HG02798 (cell line): ENCODE measurements at regions not wholly inside any gene's neighbourhood (a gene's known extent, or its start where the extent isn't known, plus 50 kb on each side); places are given as distances from the start of the nearest gene placed in this dataset.

Experiments used
- ATAC-seq: cut with Tn5 transposase; IDR thresholded peaks from one replicate; pipeline ENCODE4 v1.9.1; 2021; ENCODE audit warnings: mild to moderate bottlenecking; ENCODE audit not compliant: unreplicated experiment, poor library complexity

DNA sequence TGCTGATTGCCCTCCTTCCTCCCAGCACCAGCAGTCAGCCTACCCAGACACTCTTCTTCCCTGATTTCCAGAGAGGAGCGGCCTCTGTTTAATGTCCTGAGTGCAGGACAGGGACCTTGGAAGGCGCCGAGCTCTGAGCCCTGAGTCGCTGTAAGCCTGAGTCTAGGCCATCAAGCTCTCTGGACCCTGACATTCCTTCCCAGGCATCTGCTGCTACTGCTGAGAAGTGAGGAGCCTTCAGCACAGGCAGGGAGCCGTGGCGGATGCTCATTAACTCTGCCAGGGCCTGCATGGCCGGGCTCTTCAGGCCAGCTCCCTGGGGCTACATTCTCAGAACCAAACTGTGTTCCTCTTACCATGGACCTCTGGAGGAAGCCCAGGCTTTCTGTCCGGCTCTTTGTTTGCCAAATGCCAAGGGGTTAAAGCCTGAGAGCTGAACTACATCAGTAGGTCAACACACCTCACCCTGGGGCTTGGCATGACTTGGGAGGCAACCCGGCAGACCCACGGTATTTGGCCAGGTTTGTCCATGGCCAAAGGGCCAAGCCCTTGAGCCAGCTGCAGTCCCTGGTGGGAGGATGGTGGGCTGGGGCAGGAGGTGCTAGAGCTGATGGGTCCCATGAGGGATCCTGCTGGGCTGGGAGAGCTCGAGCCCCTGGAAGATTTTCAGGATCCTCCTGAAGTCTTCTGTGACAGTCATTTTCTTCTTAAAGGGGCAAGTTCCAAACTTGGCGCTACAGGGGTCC, 721.4 kb downstream of the BRD1 start:
- no peak for ATAC-seq

DNA sequence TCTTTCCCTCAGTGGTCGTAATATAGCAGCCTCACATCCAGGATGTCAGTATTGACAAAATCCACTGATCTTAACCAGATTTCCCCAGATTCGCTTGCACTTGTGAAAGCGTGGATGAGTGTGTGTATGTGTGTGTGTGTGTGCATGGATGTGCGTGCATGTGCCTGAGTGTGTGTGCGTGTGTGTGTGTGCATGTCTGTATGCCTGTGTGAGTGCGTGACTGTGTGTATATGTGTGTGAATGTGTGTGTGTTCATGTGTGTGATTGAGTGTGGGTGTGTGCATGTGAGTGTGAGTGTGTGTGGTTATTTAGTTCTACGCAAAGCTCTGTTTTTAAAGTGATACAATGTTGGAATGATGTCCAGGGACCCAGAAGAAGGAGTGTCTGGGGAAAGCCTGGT, 723.2 kb downstream of the BRD1 start:
- no peak for ATAC-seq

DNA sequence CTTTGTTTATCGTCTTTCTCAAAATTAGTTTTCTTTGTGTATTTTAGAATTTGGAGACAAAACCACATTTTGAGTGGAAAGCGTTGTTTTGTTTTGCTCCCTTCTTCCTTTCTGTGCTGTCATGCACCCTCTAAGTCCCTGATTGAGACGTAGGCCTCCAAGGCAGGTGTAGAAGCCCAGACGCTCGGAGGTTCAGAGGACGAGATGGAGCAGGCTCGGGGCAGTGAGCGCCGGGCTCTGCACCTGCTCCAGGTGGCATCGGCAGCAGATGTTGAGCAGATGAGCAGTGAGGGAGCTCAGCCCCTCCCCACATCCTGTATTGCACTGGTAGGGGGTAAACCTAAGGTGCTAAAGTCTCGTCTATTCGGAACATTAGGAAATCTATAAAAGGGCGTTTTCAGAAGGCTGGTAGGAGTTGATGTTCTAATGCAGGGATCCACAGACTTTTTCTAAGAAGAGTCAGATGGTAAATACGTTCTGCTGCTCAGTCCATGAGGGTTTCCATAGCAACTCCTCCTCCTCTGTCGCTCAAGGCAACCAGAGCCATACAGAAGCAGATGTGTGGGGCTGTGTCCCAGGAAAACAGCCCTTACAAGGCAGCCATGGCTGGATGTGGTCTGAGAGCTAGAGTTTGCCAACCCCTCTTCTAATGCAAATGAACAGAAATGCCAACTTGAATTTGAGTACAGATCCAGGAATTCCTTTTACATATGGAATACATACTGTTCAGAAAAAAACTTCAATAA, 724.2 kb downstream of the BRD1 start:
- ATAC-seq, result no peak

DNA sequence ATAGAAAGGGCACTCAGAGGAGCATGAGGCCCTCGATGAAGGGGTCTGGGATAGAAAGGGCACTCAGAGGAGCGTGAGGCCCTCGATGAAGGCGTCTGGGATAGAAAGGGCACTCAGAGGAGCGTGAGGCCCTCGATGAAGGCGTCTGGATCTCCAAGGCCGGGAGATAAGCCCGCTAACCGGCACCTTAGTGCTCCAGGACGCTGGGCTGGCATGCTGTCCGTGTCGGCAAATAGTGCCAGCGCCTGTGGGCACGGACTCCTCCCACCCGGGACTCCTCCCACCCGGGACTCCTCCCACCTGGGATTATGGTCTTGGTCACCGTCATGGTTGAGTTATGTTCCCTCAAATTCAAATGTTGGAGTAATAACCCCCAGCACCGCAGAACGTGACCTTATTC, 725.3 kb downstream of the BRD1 start:
- no peak for ATAC-seq

DNA sequence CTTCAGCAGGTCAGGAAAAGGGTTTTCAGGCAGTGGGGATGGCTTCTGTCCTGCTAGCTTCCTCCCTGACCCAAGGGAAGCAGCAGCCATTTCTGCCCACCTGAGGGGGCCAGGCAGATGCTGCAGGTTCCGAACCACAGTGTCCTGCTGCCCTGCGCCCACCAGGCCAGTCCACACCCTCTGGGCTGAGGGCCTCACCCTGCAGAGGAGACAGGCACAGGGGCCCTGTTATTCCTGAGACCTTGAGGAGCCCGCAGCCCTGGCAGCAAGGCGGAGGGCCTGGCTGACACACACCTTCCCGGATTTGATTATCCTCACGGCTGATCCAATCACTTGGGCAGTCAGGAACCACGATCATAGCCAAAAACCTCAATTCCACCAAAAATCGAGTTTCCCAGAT, 725.8 kb downstream of the BRD1 start:
- no peak for ATAC-seq

DNA sequence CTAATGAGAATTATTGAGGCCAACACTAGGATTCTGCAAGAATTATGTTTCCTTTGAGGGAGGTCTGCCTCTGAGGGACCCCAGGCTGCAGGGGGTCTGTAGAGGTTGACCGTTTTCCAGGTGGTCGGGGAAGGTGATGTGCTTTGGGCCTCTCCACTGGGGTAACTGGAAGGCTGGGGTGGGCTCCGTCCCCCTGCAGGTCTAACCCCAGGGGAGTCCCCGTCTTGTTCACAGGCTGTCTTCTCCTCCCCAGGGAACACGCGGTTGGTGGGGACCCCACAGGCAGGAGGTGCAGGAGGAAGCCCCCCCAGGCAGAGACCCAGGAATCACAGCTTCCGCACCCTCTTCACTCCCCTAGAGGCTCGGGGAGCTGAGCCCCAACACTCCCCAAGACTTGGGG, 726.4 kb downstream of the BRD1 start:
- ATAC-seq, result no peak

DNA sequence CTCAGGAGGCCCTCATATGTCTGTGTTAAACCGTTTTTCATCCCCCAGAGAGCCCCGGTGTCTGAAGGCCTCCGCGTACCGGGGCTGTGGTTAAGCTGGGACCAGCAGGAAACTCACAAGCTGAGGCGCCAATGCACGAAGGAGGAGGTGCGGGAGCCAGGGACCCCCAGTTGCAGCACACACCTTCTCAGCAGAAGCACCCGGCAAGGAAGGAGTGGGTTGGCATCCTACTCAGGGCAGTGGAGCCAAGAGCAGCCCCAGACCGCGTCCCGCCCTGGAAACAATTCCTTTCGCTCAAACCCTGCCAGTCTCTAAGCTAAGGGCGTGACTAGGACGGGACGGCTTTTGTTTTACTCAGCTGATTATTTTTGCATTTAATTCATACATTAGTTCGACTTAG, 726.9 kb downstream of the BRD1 start:
- ATAC-seq, result no peak

DNA sequence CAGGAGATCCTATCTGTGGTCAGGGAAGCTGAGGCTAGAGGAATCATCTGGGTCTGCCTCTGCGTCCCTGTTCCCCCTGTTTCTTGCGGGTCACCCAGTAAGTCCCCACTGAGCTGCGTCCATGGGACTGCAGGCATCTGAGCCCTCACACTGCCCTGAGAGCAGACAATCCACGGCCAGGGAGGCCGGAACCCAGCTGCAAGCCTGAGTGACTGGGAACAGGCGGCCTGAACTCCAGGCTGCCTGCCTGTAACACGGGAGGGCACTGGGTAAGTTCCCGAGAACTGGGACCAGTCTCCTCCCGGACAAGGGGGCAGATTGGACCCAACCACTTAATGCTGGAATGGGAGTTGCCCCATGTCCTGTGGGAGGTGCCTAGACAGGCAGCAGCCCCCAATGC, 727.4 kb downstream of the BRD1 start:
- no peak for ATAC-seq

DNA sequence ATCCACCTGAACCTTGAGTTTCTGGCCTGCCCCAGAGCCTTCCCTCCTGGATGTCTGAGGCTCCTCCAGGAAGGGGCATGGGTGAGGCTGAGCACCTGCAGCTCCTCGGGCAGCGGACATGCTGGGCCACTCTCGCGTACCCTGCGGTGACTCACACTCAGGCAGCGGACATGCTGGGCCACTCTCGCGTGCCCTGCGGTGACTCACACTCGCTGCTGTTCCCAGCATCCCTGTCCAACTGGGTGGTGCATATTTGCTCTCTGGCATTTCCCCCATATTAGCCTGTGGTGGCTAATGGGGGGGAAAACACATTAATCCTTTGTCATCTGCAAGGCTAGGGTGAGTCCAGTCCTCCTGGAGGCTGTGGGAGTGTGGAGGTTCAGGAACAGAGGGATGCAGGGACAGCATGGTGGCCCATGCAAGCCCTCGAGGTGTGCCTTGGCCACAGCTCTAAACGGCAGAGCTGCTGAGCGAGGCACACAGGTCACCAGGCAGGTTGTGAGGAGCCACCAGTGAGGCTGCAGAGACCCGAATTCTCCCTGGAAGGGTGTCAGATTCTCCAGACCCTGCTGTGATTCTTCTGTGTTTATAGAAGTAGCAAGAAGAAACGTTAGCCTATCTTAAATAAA, 728.1 kb downstream of the BRD1 start:
- ATAC-seq, result no peak

DNA sequence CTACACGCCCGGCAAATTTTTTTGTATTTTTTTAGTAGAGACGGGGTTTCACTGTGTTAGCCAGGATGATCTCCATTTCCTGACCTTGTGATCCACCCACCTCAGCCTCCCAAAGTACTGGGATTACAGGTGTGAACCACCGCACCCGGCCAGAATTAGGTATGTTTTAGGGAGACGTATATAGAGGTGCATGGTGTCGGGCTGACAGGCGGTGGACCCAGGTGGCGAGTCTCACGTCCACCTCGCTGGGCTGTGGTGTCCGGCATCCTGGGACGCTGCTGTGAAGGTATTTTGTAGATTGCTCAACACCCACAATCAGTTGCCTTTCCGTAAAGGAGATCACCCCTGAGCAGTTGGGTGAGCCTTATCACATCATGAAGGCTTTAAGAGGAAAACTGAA, 728.6 kb downstream of the BRD1 start:
- no peak for ATAC-seq

DNA sequence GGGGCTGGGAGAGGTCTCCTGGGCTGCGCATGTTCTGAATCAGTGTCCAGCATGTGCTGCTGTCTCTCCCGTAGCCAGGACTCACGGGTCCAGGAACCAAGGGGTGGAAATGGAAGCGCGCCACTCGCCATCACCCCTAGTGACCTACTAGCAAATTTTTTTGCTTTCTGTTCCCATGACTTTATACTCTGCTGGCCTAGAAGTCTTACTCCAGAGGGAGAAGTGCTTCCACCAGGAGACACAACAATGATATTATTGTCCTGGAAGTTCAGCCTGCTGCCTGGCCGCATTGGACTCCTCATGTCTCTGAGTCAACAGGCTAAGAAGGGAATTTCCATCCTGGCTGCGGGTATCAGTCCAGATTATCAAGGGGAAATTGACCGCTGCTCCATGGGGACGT, 729.7 kb downstream of the BRD1 start:
- no peak for ATAC-seq

DNA sequence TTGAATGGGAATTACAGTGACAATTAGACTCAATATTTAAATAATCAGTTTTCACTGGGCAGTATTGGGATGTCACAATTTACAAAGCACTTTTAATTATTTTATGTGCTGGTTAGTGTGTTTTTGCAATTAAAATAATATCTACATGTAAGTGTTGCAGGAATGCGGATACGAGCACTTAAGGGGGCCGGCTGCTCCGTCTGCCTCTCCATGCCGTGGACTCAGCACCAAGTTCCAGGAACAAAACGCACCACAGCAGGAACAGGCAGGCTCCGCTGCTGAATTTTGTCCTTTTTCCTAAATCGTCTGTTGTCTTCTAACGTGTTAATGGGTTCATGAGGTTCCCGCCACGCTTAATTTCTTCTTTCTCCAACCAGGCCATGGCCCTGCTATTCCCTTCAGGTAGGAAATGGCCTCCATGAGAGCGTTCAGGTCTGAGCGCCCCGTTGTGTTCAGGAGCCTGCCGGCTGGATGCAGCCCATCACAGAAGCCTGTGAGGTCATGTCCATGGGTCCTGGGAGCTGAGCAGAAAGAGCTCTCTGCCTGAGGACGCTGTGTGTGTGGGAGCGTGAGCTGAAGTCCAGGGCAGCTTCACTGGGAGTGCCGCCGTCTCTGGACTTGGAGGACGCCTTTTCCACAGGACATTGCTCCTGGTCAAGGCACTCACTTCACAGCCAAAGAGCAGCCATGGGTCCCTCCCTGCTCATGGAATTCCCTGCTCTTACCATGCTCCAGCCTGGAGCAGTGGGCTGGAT, 730.3 kb downstream of the BRD1 start:
- ATAC-seq, result no peak

DNA sequence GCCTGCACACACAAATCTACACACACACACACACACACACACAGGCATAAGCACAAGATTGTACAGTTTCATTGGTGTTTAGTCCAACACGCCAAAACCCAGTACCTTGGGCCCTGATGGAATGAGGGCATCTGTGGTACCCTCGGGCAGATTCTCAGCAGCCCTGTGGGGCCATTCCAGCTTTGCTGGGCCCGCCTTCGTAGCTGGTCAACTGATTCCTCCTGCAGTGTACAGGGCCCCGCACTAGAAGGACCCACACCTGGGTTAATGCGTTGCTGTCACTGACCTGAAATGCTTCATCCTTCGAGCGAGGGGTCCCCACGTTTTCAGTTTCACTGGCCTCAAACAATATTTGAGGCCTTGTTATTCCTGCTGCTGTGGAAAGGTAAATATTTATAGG, 731.2 kb downstream of the BRD1 start:
- ATAC-seq, result no peak

DNA sequence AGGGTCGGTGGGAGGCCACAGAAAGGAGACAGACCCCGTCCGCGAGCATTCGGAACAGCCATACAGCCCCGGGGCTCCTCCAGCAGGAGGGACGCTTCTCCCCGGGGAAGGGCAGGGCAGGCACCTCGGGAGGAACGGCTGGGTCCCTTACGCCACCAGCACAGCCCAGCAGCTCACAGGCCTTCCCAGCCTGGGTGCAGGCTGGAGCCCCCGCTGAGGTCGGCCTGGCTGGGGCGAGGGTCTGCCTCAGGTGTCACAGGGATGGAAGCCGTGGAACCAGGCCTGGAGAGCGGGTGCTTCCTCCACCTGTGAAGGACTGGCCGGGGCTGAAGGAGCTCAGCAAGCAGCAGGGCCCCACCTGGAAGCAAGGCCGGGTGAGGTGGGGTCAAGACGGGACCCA, 732.3 kb downstream of the BRD1 start:
- ATAC-seq, result no peak

DNA sequence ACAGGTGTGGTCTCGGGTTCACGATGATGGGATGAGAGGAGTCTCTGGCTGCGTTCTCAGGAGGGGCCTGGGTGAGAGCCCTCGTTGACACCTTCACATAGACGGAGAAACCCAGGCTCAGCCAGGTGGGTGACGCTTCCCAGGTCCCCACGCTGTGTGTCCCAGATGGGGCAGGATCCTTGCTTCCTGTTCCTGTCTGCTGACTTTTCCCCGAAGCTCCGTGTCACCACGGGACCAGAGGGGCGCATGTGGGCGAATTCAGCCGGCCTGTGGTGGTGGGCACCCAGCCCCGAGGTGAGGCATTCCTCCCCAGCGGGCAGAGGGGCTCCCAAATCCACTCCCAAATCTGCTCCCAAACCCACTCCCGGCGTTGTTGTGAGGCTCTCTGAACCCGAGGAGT, 732.8 kb downstream of the BRD1 start:
- ATAC-seq, result no peak

DNA sequence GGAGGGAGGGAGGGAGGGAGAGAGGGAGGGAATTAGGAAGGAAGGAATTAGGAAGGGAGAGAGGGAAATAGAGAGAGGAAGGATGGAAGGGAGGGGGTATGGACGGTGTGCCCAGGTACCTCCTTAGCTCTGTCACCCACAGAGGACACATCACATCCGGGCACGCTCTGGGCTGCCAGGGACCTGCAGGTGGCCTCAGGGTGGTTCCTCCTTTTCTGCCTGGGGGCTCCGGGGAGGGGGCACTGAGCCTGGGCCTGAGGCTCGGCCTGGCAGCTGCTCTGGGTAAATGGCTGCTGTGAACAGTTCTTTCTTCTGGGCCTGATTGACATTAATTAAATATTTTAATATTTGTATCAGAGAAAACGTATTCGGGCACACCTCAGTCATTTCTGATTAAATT, 733.5 kb downstream of the BRD1 start:
- ATAC-seq, result no peak

DNA sequence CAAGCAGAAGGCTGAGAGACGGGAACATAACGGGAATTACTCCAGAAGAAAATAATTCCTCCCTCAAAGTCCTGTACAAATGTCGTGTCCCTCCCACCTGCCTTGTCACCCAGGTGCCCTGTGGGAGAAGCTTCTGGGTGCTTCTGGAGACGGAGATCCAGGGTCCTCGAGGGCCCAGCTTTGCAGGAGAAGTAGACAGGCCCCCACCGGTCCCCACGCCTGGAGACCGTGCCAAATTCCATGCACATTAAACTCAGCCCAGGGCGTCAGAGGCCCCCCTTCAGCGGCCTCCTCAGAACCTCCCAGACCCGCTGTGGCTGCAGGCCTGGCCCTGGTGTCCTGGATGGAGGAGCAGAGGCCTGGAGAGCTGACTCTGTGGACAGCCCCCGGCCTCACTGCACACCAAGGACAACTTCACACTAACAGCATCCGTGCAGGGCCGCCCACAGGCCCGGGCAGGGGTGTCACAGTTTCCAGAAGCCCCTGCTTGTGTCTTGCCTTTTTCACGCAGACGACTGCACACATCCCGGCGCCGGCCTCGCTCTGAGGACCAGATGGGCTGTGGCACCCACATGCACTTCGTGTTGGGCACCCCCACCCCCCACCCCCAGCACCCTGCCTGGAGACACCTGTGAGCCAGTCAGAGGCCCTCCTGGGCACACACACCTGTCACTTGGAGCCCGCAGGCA, 734.3 kb downstream of the BRD1 start:
- no peak for ATAC-seq

DNA sequence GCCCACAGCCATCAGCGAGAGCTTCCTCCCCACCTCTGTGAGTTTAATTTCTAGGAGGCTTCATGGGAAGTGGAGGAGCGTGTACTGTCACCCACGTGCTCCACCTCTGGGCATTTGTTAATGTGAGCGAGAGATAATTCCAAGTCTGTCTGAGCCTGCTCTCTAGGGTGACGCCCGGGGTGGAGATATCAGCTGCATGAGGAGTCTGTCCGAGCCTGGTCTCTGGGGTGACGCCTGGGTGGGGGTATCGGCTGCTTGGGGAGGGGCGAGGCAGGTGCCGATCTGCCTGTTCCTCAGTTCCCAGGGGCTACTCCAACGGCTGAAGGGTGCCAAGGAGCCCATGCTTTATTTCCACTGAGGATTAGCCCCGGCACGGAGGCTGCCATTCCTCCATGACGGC, 735.0 kb downstream of the BRD1 start:
- no peak for ATAC-seq

DNA sequence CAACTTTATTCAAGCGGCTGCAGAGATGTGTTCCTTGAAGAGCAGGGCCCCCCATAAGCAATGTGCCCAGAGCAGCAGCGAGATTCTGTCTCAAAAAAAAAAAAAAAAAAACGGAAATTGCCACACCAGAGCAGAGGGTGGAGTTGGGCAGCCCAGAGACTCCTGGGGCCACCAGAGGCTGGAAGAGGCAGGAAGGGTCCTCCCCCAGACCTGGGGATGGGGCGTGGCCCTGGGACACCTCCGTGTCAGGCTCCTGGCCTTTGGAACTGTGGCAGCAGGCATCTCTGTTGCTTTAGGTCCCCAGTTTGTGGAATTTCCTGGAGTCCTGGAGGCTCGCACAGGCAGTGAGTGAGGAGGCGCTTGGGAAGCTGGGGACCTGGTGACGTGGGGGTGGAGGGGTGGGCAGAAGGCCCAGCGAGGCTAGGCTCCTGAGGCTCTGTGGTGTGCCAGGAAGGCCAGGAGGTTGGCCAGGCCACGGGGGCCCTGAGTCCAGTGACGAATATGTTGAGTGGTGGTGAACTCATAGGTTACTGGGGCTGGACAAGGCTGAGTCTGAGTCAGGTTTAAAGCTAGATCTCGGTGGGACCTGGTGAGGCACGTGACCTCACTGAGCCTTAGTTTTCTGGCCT, 735.6 kb downstream of the BRD1 start:
- no peak for ATAC-seq

DNA sequence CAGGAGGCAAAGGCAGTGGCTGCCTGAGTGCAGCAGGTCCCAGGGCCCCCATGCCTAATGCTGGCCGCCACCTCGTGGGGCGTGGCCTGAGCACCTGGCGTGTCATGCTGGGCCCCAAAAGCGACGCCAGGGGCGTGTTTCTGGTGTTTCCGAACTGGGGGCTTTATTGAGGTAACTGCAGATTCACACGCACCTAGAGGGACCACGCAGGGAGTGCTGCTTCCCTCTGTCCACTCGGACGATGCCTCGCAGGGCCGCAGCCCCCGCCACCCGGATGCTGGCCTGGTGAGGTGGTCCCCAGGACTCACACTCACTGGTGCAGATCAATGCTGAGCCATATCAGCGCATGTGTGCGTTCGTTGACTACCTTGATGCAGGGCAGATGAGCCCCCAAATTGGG, 736.2 kb downstream of the BRD1 start:
- ATAC-seq, result no peak
